Breast epithelium (tissue), 4 donors: ENCODE measurements at regions not wholly inside any gene's neighbourhood (a gene's known extent, or its start where the extent isn't known, plus 50 kb on each side); places are given as distances from the start of the nearest gene placed in this dataset.

Experiments used
- DNase-seq, 2 donors: peaks; one replicate each; pipeline ENCODE4 v3.0.0-alpha.2; 2019; ENCODE audit warnings: low spot score in 2 of 2
- H3K27ac ChIP-seq, 2 donors: fragments of 200-600 bp; sonication (generic) in 1 of 2; one replicate each; pipeline ENCODE4 v1.5.1; 2016 to 2019; ENCODE audit warnings: mild to moderate bottlenecking in 1 of 2
- H3K27me3 ChIP-seq, 2 donors: fragments of 200-600 bp; sonication (generic) in 1 of 2; one replicate each; pipeline versions ENCODE4 v1.5.1 to v1.6.0; 2017 to 2019; ENCODE audit warnings: control low read depth in 1 of 2, mild to moderate bottlenecking in 1 of 2
- H3K36me3 ChIP-seq: fragments of 200-600 bp; one replicate; pipeline ENCODE4 v1.5.1; 2019
- H3K4me1 ChIP-seq, 2 donors: fragments of 200-600 bp; sonication (generic); one replicate each; pipeline ENCODE4 v1.5.1; 2016 to 2019; ENCODE audit warnings: control low read depth in 1 of 2
- H3K4me3 ChIP-seq, 3 donors: fragments of 200-600 bp; sonication (generic); 1 replicate in 2 of 3; 2 replicates in 1 of 3; pipeline ENCODE4 v1.5.1; 2016 to 2019; ENCODE audit warnings: mild to moderate bottlenecking in 3 of 3, moderate library complexity in 2 of 3
- H3K9me3 ChIP-seq, 2 donors: fragments of 200-600 bp; sonication (generic) in 1 of 2; one replicate each; pipeline ENCODE4 v1.5.1; 2016 to 2019; ENCODE audit warnings: control low read depth in 1 of 2
- POLR2A ChIP-seq: fragments of 450-650 bp; IDR thresholded peaks from one replicate; pipeline ENCODE4 v1.6.1; 2016; ENCODE audit warnings: antibody characterized with exemption, mild to moderate bottlenecking, moderate library complexity
- POLR2AphosphoS5 ChIP-seq, 3 donors: sonication (generic); formaldehyde crosslinking; IDR thresholded peaks; one replicate each; pipeline ENCODE4 v1.6.1; 2017; ENCODE audit warnings: antibody characterized with exemption in 3 of 3
- intact Hi-C: fragments of 100-400 bp; cut with DNase I; formaldehyde crosslinking; loops from one replicate; pipeline ENCODE4 v1.15.1; 2023; ENCODE audit warnings: low total_unique reads
- TF ChIP-seq, protein P1 (sequence below), 3 donors: fragments of 450-650 bp; IDR thresholded peaks; one replicate each; pipeline ENCODE4 v1.5.1; 2016 to 2017; ENCODE audit warnings: antibody characterized with exemption in 3 of 3, mild to moderate bottlenecking in 3 of 3, moderate library complexity in 3 of 3

DNA sequence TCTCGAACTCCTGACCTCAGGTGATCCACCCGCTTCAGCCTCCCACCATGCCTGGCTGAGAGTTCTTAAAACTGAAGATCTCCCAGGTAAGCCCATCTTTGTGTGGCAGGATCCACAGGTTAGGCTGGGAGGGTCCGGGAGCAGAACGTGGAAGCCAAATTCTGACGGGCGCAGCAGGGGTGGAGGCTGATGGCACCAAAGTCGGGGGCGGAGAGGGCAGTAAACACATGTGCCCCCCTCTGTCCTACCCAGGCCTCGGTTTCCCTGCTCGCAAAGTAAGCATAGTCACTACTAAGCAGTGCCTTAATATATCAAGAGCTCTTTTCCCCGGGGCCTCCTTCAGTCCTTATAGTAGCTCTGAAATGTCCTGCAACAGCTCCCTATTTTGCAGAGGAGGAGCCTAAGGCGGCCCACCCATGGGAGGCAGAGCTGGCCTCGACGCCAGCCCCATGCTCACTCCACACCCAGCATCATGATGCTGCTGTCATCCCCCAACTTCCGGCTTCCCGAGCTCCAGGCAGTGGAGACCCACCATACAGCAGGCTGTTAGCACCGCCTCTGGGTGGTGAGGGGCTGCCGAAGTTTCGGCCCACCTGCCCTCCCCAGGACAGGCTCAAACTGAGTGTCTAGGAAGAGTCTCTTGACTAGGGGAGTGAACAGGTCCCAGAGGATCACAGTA lies 230.0 kb downstream of the CTTN start:
- Histone ChIP-seq H3K4me3 (peak overlapping the region in 1 of 3 donors; percentile 44), H3K9me3 (no peaks in the 10 kb centered on the region), H3K27me3 (no peaks in the 10 kb centered on the region), H3K4me1 (no peaks in the 10 kb centered on the region), H3K27ac (no peak overlapping the region), H3K36me3 (no peaks in the 10 kb centered on the region)
- intact Hi-C loops = no loop called here
- DNase-seq = no peak
- TF ChIP-seq POLR2AphosphoS5 (IDR thresholded peaks at IDR 0.05) = no peak
- TF ChIP-seq, protein P1, sequence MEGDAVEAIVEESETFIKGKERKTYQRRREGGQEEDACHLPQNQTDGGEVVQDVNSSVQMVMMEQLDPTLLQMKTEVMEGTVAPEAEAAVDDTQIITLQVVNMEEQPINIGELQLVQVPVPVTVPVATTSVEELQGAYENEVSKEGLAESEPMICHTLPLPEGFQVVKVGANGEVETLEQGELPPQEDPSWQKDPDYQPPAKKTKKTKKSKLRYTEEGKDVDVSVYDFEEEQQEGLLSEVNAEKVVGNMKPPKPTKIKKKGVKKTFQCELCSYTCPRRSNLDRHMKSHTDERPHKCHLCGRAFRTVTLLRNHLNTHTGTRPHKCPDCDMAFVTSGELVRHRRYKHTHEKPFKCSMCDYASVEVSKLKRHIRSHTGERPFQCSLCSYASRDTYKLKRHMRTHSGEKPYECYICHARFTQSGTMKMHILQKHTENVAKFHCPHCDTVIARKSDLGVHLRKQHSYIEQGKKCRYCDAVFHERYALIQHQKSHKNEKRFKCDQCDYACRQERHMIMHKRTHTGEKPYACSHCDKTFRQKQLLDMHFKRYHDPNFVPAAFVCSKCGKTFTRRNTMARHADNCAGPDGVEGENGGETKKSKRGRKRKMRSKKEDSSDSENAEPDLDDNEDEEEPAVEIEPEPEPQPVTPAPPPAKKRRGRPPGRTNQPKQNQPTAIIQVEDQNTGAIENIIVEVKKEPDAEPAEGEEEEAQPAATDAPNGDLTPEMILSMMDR (IDR thresholded peaks at IDR 0.05) = no peak

- H3K27ac ChIP-seq = peak overlapping the region in 1 of 2 donors; percentile 1
- peak in 1 of 2 donors; percentile 18 for DNase-seq
- intact Hi-C loops = no loop called here
- no peaks in the 10 kb centered on the region for H3K9me3 ChIP-seq
- TF ChIP-seq POLR2AphosphoS5 (IDR thresholded peaks at IDR 0.05) = no peak
- no peaks in the 10 kb centered on the region for H3K4me1 ChIP-seq
- no peaks in the 10 kb centered on the region for H3K36me3 ChIP-seq
- no peaks in the 10 kb centered on the region for H3K27me3 ChIP-seq
- H3K4me3 ChIP-seq = peak overlapping the region in 2 of 3 donors; percentile 27 to 44
Observed at GRCh38 chr11:70628855-70629844, 230.8 kb downstream of the CTTN start.

DNA sequence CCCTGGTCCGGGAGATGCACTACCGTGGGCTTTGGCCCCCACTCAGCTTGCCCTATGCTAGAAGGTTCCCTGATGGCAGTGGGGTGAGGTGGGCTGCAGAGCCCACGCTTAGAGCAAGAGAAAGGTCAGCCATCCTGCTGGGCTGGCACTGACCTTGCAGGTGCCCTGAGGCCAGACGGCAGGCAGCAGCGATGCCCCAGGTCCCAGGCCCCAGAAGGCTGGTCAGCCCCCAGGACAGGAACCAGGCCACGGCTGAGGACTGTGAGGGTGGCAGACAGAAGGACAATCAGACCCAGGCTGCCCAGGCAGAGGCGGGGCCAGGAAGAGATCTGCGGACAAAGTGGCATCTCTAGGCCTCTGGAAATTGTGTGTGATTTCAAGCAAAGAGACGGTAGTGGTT lies 231.7 kb downstream of the CTTN start:
- Histone ChIP-seq H3K9me3 (no peaks in the 10 kb centered on the region), H3K27me3 (no peaks in the 10 kb centered on the region), H3K4me3 (no peak overlapping the region), H3K4me1 (no peaks in the 10 kb centered on the region), H3K36me3 (no peaks in the 10 kb centered on the region), H3K27ac (no peak overlapping the region)
- TF ChIP-seq POLR2AphosphoS5 (IDR thresholded peaks at IDR 0.05) (no peak), POLR2A (no peak)
- TF ChIP-seq, protein P1 (IDR thresholded peaks at IDR 0.05) = no peak
- no peak for DNase-seq
- intact Hi-C loops = no loop called here

DNA sequence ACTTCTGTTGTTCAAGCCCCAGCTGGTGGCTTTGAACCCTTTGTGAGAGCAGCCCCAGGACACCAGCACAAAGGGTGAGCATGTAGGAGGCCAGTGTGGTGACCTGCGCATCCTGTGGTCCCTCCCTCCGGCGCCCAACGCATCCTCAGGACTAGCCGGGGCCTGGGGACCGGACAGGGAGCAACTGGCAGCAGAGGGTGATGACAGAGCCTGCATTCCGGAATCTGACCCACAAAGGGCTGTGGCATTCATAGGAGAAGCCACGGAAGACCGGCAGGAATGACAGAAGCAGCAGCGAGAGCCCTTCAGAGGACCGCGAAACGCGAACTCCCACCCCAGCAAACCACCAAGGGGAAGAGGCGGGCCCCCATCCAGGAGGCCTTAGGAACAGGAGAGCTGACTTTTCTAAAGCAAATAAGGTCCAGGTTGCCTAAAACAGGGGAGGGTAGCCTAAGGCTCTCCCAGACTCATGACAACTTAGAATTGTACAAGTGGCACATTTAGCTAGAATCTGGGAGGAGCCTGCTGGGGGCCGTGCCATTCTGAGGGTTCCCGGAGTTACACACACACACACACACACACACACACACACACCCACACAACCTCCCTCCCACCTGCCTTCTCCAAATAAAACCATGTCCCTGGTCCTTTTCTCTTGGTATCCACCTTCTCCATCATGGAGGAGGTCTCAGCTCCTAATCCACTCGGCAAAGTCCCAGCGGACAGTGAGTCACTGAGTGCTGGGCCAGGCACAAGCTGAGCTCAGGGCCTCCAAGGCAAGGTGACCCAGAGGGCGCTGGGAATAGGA lies 232.7 kb downstream of the CTTN start:
- TF ChIP-seq POLR2A (no peak), POLR2AphosphoS5 (IDR thresholded peaks at IDR 0.05) (no peak)
- TF ChIP-seq, protein P1 (IDR thresholded peaks at IDR 0.05) = no peak
- intact Hi-C loops = no loop called here
- Histone ChIP-seq H3K9me3 (no peaks in the 10 kb centered on the region), H3K27me3 (no peaks in the 10 kb centered on the region), H3K36me3 (no peaks in the 10 kb centered on the region), H3K27ac (no peak overlapping the region), H3K4me3 (no peak overlapping the region), H3K4me1 (no peaks in the 10 kb centered on the region)
- DNase-seq = no peak

DNA sequence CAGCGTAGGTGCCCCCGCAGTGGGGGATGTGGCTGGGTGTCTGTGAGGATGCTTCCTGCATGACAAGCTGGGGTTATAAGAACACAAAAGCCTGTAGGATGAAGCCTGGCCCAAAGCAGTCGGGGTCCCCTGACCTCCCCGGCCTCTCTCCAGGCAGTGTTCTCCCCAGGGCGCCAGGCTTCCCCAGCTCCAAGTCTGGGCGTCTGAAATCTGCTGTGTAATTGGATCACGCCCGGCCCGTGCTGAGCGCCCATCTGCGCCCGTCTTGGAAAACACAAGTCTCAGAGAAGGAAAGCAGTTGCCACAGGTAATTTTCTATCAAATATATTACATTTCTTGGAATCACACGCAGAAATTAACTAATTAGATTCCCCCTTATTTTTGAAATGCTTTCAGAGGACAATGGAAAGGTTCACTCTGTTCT lies 233.3 kb downstream of the CTTN start:
- Histone ChIP-seq H3K4me3 (no peak overlapping the region), H3K4me1 (no peaks in the 10 kb centered on the region), H3K9me3 (no peaks in the 10 kb centered on the region), H3K36me3 (no peaks in the 10 kb centered on the region), H3K27me3 (no peaks in the 10 kb centered on the region), H3K27ac (no peak overlapping the region)
- DNase-seq = no peak
- TF ChIP-seq, protein P1 (IDR thresholded peaks at IDR 0.05) = no peak
- TF ChIP-seq POLR2AphosphoS5 (IDR thresholded peaks at IDR 0.05) (no peak), POLR2A (no peak)
- intact Hi-C loops = no loop called here
